ENCODE measurements at regions not wholly inside any gene's neighbourhood (a gene's known extent, or its start where the extent isn't known, plus 50 kb on each side); places are given as distances from the start of the nearest gene placed in this dataset.

DNA sequence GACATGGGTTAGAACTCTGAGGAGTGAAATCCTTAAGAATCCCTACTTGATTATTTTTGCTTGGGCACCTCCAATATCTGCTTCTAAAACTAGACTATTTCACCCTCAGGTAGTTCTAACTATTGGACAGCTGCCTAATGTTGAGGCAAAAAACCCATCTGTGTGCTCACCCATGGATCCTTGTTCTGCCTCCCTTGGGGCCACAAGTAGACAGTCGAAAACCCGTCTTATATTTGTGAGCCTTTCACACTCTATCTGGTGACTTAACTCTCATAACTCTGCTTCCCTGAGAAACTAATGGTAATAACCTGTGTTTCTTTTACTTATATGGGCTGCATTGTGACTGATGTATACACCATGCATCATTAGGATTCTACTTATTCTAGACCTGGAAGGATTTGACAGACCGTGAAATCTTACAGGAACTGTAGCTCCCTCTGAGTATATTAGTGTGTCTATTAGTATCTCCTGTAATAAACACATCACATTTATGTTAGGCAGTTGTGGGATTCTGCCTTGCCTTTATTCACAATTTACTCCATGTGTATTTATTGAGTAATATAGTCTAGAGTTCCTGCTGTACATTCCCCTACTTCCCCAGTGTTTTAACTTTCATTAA lies 94.6 kb upstream of the SGCD start:
- no peak for ATAC-seq

DNA sequence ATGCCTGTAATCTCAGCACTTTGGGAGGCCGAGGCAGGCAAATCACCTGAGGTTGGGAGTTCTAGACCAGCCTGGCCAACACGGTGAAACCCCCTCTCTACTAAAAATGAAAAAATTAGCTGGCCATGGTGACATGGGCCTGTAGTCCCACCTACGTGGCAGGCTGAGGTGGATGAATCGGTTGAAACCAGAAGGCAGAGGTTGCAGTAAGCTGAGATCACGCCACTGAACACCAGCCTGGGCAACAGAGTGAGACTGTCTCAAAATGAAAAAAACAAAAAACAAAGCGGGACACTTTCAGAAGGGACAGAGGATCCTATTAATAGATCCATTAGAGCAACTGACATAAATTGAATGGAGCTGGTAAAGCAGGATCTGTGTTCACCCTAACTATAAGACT lies 89.6 kb upstream of the SGCD start:
- ATAC-seq: no peak

DNA sequence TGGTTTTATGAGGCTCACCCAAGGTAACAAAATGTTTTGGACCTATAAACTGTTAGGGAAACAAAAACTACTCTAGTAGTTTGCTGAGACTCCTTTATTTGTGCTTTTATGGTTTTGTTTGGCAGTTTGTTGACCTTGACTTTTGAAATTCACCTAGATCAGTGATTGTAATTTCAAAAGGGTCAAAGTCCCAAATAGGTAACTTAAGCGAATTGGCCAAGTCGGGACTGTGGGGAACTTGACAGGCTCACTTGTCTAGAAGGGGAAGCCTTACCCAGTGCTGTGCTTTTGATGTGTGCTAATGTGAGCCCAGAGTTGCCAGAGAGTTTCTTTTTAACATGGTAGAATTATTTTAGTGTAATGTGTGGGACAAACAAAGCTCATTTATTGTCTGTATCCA lies 87.2 kb upstream of the SGCD start:
- ATAC-seq: no peak

DNA sequence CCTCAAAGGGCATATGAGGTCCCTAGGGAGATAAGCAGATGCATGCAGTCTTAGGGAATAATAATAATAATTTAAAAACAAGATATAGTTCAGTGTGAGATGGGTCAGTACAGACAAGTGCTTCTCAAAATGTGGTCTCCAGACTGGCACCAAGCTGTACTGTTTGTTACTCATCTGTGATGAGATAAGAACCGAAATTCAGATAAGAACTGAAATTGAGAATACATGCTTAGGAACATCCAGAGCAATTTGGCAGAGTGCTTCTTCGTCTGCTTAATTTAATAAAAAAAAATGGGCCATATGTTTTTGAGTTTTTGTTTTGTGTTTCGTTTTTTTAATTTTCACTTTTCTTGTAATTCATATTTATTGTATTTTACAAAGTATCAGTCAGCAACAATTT lies 86.5 kb upstream of the SGCD start:
- ATAC-seq: no peak

DNA sequence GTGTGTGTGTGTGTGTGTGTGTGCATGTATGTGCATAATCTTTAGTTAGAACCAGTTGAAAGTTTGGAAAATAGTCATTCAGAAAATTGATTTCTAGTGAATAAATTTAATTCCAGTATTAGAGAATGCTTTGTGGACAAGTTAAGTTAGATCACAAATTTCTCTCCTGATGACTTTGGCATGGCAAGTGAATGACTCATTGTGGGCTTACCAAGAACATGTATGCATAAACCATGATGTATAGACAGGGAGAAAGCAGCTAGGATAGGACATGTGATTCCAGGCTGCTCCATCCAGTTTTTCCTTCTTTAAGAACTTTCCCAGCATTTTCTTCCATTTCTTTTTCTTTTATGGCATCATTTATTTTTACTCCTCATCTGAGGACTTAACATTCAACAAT lies 85.7 kb upstream of the SGCD start:
- no peak for ATAC-seq

DNA sequence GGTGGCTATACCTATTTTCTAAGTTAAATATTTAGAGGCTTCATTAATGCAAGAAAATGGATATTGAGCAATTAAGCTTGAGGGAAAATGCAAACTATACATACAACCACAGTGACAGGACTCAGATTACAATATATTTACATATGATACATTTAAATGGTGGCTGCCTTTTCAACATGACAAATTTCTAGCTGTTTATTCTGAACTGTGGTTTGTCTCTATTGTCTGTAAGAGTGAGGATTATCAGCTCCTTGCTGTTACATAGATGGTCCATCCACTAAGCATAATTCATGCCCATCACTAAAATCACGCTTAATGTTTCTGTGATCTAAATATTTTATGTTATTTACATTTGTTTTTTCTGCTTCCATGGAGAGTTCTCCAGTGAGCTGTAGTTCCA lies 81.1 kb upstream of the SGCD start:
- no peak for ATAC-seq

DNA sequence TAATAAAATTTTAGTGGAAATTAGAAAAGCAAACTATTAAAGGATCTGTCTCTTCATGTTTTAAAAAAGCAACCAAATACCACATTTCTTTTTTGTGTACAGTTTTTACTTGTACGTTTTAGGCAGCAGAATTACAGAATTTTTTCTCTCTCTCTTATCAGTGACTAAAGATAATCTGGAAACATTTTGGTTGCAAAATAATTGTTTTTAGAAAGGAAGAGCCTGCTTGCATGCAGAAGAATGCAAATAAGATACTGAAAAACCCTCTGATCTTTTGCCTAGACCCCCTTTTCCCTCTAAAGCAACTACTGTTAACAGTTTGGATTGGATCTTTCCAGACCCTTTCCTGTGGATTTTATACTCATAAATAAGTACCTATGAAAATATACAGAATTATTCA lies 75.9 kb upstream of the SGCD start:
- ATAC-seq: no peak

DNA sequence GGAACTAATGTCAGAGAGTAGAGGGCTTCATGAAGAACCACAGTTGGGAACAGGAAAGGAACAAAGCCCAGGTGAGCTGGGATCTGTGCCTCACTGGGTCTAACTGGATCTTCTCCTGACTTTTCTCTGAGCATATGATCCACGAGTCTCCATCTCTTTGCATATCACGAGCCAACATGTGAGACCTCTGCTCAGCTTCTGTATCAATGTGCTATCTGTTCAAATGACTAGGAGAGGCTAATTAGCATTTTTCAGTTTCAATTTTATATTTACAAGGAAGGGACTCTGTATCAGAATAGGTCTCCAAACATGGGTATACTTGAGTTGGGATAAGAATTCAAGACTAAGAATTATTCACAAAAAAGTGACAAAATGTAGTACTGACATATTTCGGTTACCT lies 73.8 kb upstream of the SGCD start:
- no peak for ATAC-seq

DNA sequence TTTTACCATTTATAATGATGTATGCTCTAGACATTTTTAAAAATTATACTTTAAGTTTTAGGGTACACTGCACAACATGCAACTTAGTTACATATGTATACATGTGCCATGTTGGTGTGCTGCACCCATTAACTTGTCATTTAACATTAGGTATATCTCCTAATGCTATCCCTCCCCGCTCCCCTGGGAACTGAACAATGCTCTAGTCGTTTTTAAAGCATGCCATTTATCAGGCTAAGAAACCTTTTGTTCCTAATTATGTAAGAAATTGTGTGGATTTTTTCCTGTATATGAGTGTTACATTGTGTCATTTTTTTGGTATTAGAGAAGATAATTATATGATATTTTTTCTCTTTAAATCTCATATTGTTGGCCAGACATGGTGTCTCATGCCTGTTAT lies 72.8 kb upstream of the SGCD start:
- ATAC-seq: no peak

DNA sequence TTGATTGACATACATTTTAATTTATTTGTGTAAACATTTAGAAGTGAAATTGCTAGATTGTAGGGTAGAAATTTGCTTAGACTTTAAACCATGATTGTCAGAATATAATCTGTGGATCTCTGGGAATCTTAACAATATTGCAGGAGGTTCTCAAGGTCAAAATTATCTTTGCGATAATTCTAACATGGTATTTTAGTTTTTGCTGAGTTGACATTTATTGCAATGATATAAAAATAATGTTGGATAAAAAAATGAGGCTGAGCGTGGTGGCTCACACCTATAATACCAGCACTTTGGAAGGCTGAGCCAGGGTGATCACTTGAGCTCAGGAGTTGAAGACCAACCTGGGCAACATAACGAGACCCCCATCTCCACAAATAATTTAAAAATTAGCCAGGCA lies 70.3 kb upstream of the SGCD start:
- ATAC-seq: no peak

DNA sequence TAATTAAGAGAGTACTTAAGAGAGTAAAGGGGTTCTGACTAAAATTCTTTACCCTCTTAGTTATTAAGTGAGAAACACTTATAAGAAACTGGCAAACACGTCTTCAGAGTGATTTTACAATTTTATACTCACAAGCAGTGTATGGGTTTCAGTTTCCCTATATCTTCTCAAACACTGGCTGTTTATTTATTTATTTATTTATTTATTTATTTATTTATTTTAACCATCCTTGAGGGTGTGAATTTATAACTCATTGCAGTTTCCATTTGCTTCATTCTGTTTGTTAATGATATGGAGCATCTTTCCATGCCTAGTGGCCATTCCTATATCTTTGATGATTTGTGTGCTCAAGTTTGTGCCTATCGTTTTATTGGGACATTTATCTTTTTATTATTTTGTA lies 68.0 kb upstream of the SGCD start:
- no peak for ATAC-seq

DNA sequence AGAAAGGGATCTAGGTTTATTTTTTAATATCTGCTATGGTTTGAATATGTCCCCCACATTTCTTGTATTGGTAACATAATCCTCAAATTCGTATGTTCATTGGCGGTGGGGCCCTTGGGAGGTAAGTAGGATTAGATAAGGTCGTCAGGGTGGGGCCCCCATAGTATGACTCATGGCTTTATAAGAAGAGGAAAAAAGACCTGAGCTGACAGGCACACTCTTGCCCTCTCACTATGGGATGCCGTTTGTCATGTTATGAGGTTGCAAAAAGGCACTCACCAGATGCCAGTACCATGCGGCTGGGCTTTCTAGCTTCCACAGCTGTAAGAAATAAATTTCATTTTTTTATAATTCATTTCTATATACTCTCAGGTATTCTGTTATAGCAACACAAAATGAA lies 67.3 kb upstream of the SGCD start:
- no peak for ATAC-seq

DNA sequence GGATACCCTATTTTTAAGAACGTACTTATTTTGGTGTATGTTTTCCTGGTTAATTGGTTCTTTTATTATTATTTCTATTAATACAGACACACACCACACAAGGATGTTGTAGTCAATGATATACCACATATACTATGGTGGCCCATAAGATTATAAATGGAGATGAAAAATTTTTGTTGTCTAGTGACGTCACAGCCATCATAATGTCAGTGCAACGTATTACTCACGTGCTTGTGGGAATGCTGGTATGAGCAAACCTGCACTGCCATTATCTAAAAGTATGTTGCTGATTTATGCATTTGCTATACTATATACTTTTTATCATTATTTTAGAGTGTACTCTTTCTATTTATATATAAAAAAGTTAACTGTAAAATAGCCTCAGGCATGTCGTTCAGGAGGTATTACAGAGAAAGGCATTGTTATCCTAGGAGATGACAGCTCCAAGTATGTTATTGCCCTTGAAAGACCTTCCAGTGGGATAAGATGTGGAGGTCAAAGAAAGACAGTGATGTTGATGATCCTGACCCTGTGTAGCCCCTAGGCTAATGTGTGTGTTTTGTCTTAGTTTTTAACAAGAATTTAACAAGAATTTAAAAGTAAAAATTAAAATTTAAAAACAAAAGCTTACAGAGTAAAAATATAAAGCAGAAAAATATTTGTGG lies 65.6 kb upstream of the SGCD start:
- no peak for ATAC-seq

DNA sequence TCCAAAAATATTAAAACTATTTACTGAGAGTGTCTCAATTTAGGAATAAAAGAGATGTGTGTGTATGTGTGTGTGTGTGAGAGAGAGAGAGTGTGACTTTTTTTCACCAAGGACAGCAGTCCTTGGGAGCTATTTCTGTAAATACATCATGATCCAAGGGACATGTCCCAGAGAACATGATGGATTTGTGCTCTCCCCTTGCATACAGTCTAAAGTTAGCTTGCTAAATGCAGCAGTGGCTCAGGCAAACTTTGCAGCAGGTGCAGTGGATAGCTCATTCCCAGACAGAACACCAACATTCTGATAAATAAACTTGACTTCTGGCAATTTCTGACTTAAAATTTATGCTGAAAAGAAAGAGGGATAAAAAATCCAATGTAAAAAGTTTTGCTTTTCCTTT lies 55.4 kb upstream of the SGCD start:
- no peak for ATAC-seq

DNA sequence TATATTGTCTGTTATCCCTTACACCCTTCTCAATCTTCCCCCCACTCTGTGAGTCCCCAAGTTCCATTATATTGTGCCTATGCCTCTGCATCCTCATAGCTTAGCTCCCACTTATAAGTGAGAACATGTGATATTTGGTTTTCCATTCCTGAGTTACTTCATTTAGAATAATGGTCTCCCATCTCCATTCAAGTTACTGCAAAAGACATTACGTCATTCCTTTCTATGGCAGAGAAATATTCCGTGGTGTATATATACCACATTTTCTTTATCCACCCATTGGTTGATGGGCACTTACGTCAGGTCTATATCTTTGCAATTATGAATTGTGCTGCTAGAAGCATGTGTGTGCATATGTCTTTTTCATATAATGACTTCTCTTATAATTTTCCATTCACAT lies 54.8 kb upstream of the SGCD start:
- no peak for ATAC-seq

DNA sequence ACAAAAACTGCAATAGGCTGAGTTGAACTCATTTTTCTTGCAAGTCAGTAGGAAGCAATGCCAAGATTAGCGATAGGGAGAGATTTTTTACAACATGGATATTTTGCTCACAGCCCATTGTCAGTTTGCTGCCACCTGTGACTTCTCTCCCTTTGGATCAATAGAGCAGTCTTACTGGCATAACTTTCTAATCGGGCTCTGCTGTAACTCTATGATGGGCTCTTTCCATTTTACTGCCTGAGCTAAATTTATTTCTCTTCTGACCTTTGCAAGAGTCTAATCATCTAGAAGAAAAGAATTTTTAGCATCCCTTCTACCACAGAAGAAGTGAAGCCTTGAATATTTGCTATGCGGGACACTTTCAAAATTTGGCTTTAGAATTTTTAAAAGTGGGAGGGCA lies 53.6 kb upstream of the SGCD start:
- ATAC-seq: no peak

DNA sequence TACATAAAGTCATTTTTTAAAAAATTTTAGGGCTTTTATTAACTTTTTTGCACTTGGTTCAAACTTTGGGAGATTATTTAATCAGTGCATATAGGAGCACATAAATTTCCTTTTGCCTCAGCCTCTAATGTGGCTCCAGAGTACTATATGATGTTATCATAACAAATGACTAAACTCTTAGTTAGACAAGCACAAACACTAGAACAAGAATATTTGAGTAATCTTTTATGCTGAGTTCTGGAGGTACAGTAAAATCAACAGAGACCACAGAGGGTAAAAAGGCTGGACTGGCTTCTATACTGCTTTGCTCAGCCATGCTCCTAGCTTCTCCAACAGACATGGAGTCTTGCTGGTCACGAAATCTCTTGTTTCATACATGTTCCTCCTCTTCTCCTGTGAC lies 52.5 kb upstream of the SGCD start:
- no peak for ATAC-seq

Data from activated CD4-positive, CD25-positive, alpha-beta regulatory T cell treated with anti-CD3 and anti-CD28 coated beads, Interleukin-2, amount 50 U/mL, for 24 hours (primary cell).